Esophagus muscularis mucosa (tissue), 4 donors: ENCODE measurements at regions not wholly inside any gene's neighbourhood (a gene's known extent, or its start where the extent isn't known, plus 50 kb on each side); places are given as distances from the start of the nearest gene placed in this dataset.
"Not testable (repeated sequence)": the region's sequence is repeated elsewhere in the genome, so short reads cannot be mapped to it uniquely, and the experiment has no call there.

Source experiments
- DNase-seq: peaks from one replicate; pipeline ENCODE4 v3.0.0-alpha.2; 2017; ENCODE audit errors: extremely low spot score
- H3K27ac ChIP-seq, 4 donors: fragments of 200-600 bp; sonication (generic); replicated peaks in 1 of 4; 1 replicate in 3 of 4; 2 replicates in 1 of 4; pipeline ENCODE4 v1.5.1; 2016 to 2019; ENCODE audit warnings: mild to moderate bottlenecking in 1 of 4
- H3K27me3 ChIP-seq, 4 donors: fragments of 200-600 bp; sonication (generic); one replicate each; pipeline versions ENCODE4 v1.5.1 to v1.6.0; 2016 to 2019
- H3K36me3 ChIP-seq, 4 donors: fragments of 200-600 bp; sonication (generic); one replicate each; pipeline ENCODE4 v1.5.1; 2016 to 2019
- H3K4me1 ChIP-seq, 4 donors: fragments of 200-600 bp; sonication (generic); one replicate each; pipeline ENCODE4 v1.5.1; 2016 to 2019
- H3K4me3 ChIP-seq, 4 donors: fragments of 200-600 bp; sonication (generic); 1 replicate in 2 of 4; 2 replicates in 2 of 4; pipeline ENCODE4 v1.5.1; 2016 to 2019; ENCODE audit warnings: mild to moderate bottlenecking in 4 of 4, moderate library complexity in 1 of 4
- H3K9me3 ChIP-seq, 4 donors: fragments of 200-600 bp; sonication (generic); 1 replicate in 3 of 4; 2 replicates in 1 of 4; pipeline ENCODE4 v1.5.1; 2016 to 2019
- EP300 ChIP-seq: sonication (generic); formaldehyde crosslinking; IDR thresholded peaks from one replicate; pipeline ENCODE4 v1.6.1; 2017; ENCODE audit warnings: antibody characterized with exemption
- POLR2A ChIP-seq: fragments of 450-650 bp; IDR thresholded peaks from one replicate; pipeline ENCODE4 v1.6.1; 2017; ENCODE audit warnings: antibody characterized with exemption, moderate library complexity, mild to moderate bottlenecking, low read depth
- POLR2AphosphoS5 ChIP-seq, 2 donors: sonication (generic); formaldehyde crosslinking; IDR thresholded peaks; one replicate each; pipeline ENCODE4 v1.6.1; 2017; ENCODE audit warnings: antibody characterized with exemption in 2 of 2
- WGBS: methylation state at CpG from one replicate; pipeline ENCODE4 v1.1.5; 2018; 5-methylcytosine and 5-hydroxymethylcytosine counted together
- intact Hi-C: fragments of 100-400 bp; cut with DNase I; formaldehyde crosslinking; loops from one replicate; pipeline ENCODE4 v1.15.1; 2023
- TF ChIP-seq, protein P1 (sequence below), 3 experiments: fragments of 200-600 bp in 2 of 3; fragments of 450-650 bp in 1 of 3; sonication (generic) in 2 of 3; IDR thresholded peaks; one replicate each; pipeline ENCODE4 v1.5.1; 2017 to 2019; ENCODE audit warnings: antibody characterized with exemption in 3 of 3, mild to moderate bottlenecking in 2 of 3, moderate library complexity in 1 of 3

DNA sequence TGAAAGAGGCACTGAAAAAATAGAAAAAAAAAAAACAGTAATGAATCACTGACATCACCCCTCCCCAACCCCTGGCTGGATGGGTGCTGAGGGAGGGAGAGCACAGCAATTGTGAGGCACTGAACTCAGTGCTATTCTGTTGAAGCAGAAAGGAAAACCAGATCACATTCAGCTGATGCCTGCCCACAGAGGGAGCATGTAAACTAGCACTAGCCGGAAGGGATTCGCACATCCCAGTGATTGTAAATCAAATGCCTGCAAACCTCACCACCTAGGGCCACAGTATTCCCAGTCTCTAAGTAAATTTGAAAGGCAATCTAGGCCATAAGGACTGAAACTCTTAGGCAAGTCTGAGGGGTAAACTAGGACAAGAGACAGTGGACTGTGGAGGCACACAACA is 772.0 kb upstream of the CCDC179 start:
- Histone ChIP-seq H3K4me3 (no peak overlapping the region), H3K4me1 (no peaks in the 10 kb centered on the region), H3K36me3 (no peaks in the 10 kb centered on the region), H3K9me3 (peaks cover 0 to 5% (median 2%) of the 10 kb centered on the region in 4 donors), H3K27me3 (no peaks in the 10 kb centered on the region), H3K27ac (no peak overlapping the region)
- intact Hi-C loops = no loop called here
- TF ChIP-seq, protein P1, sequence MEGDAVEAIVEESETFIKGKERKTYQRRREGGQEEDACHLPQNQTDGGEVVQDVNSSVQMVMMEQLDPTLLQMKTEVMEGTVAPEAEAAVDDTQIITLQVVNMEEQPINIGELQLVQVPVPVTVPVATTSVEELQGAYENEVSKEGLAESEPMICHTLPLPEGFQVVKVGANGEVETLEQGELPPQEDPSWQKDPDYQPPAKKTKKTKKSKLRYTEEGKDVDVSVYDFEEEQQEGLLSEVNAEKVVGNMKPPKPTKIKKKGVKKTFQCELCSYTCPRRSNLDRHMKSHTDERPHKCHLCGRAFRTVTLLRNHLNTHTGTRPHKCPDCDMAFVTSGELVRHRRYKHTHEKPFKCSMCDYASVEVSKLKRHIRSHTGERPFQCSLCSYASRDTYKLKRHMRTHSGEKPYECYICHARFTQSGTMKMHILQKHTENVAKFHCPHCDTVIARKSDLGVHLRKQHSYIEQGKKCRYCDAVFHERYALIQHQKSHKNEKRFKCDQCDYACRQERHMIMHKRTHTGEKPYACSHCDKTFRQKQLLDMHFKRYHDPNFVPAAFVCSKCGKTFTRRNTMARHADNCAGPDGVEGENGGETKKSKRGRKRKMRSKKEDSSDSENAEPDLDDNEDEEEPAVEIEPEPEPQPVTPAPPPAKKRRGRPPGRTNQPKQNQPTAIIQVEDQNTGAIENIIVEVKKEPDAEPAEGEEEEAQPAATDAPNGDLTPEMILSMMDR (IDR thresholded peaks at IDR 0.05) = no peak
- TF ChIP-seq EP300 (no peak), POLR2AphosphoS5 (IDR thresholded peaks at IDR 0.05) (no peak)
- 82% methylated on average over 2 of the region's 2 CpGs for WGBS
- no peak for DNase-seq

DNA sequence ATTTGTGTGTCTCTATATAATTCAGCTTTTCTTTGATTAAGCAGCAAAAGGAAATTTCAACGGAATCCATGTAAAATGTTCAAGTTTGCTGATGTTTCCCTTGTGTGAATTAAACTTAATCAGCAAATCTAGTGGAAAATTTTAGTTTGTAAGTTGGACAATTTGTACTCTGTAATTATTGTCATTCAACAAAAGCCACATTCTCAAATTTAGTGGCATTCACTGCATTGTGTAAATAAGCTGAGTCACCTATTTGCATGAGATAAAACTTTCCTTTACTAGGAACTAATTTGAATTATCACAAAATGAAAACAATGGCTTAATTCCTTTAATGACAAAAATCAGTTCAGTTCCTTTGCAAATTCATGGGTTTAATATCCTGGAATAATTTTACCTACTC is 784.2 kb upstream of the CCDC179 start:
- H3K4me3 ChIP-seq = no peak overlapping the region
- no peaks in the 10 kb centered on the region for H3K4me1 ChIP-seq
- H3K27ac ChIP-seq = no peak overlapping the region
- no peaks in the 10 kb centered on the region for H3K9me3 ChIP-seq
- WGBS = 82% methylated on average over 1 of the region's 1 CpG
- intact Hi-C loops = no loop called here
- no peaks in the 10 kb centered on the region for H3K36me3 ChIP-seq
- DNase-seq = no peak
- no peaks in the 10 kb centered on the region for H3K27me3 ChIP-seq
- TF ChIP-seq POLR2A (no peak), POLR2AphosphoS5 (IDR thresholded peaks at IDR 0.05) (no peak), EP300 (no peak)
- TF ChIP-seq, protein P1 (IDR thresholded peaks at IDR 0.05) = no peak

DNA sequence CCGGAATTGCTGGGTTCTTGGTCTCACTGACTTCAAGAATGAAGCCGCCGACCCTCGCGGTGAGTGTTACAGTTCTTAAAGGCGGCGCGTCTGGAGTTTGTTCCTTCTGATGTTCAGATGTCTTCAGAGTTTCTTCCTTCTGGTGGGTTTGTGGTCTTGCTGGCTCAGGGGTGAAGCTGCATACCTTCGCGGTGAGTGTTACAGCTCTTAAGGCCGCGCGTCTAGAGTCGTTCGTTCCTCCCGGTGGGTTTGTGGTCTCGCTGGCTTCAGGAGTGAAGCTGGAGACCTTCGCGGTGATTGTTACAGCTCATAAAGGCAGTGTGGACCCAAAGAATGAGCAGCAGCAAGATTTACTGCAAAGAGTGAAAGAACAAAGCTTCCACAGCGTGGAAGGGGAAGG is 792.1 kb upstream of the CCDC179 start:
- DNase-seq, H3K27ac ChIP-seq, H3K9me3 ChIP-seq, H3K36me3 ChIP-seq, H3K4me1 ChIP-seq, H3K27me3 ChIP-seq, intact Hi-C loops, H3K4me3 ChIP-seq: not testable (repeated sequence)
- WGBS = 93% methylated on average over 17 of the region's 20 CpGs

DNA sequence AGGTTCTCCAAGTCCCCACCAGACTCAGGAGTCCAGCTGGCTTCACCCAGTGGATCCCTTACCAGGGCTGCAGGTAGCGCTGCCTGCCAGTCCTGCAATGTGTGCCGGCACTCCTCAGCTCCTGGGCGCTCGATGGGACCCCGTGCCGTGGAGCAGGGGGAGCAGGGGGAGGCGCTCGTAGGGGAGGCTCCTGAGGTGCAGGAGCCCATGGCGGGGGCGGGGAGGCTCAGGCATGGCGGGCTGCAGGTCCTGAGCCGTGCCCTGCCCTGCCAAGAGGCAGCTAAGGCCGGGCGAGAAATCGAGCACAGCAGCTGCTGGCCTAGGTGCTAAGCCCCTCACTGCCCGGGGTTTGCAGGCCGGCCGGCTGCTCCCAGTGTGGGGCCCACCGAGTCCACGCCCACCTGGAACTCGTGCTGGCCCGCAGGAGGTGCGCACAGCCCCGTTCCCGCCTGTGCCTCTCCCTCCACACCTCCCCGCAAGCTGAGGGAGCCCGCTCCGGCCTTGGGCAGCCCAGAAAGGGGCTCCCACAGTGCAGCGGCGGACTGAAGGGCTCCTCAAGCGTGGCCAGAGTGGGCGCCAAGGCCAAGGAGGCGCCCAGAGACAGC is 792.9 kb upstream of the CCDC179 start:
- intact Hi-C loops = no loop called here
- Histone ChIP-seq H3K27me3 (no peaks in the 10 kb centered on the region), H3K27ac (no peak overlapping the region), H3K9me3 (no peaks in the 10 kb centered on the region), H3K4me1 (no peaks in the 10 kb centered on the region), H3K4me3 (no peak overlapping the region), H3K36me3 (no peaks in the 10 kb centered on the region)
- no peak for DNase-seq
- no peak for TF ChIP-seq EP300
- no peak for TF ChIP-seq POLR2A
- no peak for TF ChIP-seq POLR2AphosphoS5 (IDR thresholded peaks at IDR 0.05)
- TF ChIP-seq, protein P1 (IDR thresholded peaks at IDR 0.05) = no peak
- WGBS = 98% methylated on average over 11 of the region's 33 CpGs

DNA sequence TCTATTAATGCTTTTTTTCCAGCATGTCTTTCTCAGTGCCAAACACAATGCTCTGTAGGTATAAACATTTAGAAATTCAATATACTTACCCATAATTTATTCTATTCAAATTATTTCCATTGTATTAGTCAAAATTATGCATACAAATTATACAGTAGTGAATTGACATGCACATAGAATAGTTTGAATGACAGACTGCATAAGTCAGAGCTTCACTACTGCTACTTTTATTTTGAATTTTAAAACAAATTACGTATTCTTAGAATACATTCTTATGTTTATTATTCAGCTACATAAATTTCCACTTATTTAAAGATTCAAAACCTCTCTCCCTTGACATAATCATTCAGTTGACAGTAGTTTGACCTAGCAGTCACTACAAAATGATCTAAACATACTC is 808.0 kb upstream of the CCDC179 start:
- Histone ChIP-seq H3K27ac (no peak overlapping the region), H3K4me3 (no peak overlapping the region), H3K4me1 (no peaks in the 10 kb centered on the region), H3K36me3 (no peaks in the 10 kb centered on the region), H3K9me3 (no peaks in the 10 kb centered on the region), H3K27me3 (no peaks in the 10 kb centered on the region)
- TF ChIP-seq, protein P1 (IDR thresholded peaks at IDR 0.05) = no peak
- no peak for TF ChIP-seq POLR2A
- no peak for TF ChIP-seq POLR2AphosphoS5 (IDR thresholded peaks at IDR 0.05)
- no peak for TF ChIP-seq EP300
- intact Hi-C loops = no loop called here
- no peak for DNase-seq
- 58% methylated on average over 1 of the region's 1 CpG for WGBS
